Left cardiac atrium (tissue), 4 donors: ENCODE measurements at regions not wholly inside any gene's neighbourhood (a gene's known extent, or its start where the extent isn't known, plus 50 kb on each side); places are given as distances from the start of the nearest gene placed in this dataset.
"Not testable (repeated sequence)": the region's sequence is repeated elsewhere in the genome, so short reads cannot be mapped to it uniquely, and the experiment has no call there.

Experiments used
- ATAC-seq, 2 donors: fragments of 200-7000 bp; cut with Tn5 transposase; one replicate each; pipeline ENCODE4 v1.9.1; 2020; ENCODE audit warnings: mild to moderate bottlenecking in 2 of 2, moderate library complexity in 2 of 2
- DNase-seq: peaks from one replicate; pipeline ENCODE4 v3.0.0-alpha.2; 2020
- intact Hi-C, 2 donors: fragments of 100-400 bp; cut with DNase I; formaldehyde crosslinking; loops; one replicate each; pipeline versions ENCODE4 v1.14.1 to v1.15.1; 2022 to 2023
- donor health status: DM: no; HTN: yes; CAD: no.
- donor health status: DM: no; HTN: yes; CAD: no; lungs with severe emphysema.
- donor health status: DM: yes; HTN: yes; CAD: no.
- donor health status: Dilated cardiomyopathy.

- ATAC-seq (no peak), DNase-seq (no peak)
- intact Hi-C loops = loop anchor here in 1 of 2 donors (10.0 kb wide), 1 partner anchor 143 kb away; no protein-coding TSS in a partner anchor
Observed at GRCh38 chr16:29111421-29111820, 126.6 kb downstream of the LAT start.

DNA sequence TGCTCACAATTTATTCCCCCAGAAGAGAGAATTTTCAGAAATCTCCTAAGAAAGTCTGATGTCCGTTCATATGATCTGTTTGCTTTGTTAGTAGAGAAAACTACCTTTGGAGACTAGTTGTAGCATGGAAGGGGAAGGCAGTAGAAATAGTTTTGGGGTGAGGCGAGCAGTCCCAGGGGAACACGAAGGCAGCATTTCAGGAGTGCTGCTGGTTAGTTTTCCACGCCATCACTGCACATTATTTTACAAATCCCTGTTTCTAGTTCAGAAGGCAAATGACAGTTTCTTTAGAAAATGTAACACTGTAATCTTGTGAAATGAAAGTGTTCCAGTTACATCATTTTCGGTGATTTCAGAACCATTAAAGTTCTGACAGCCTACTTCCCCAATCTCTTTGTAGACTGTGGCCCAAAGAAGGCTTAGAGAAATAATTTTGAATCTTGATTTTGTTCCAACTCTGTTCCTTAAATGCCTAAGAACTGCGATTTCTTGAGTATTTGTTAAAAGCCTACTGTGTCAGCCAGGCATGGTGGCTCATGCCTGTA, 123.8 kb downstream of the LAT start:
- not testable (repeated sequence) for DNase-seq
- peak; percentile 20 to 65 for ATAC-seq

GRCh38 chr16:29107299-29107698, 122.4 kb downstream of the LAT start:
- DNase-seq = no peak
- peak in 1 of 2 donors; percentile 30 for ATAC-seq

More for the DNA sequence above, 123.8 kb downstream of the LAT start:
- intact Hi-C loops = not testable (repeated sequence)

GRCh38 chr16:29106259-29106908, 121.5 kb downstream of the LAT start:
- ATAC-seq, intact Hi-C loops, DNase-seq: not testable (repeated sequence)

More at GRCh38 chr16:29107299-29107698, 122.4 kb downstream of the LAT start:
- intact Hi-C loops = no loop called here

- DNase-seq, ATAC-seq, intact Hi-C loops: not testable (repeated sequence)
Observed at GRCh38 chr16:29104600-29104999, 119.7 kb downstream of the LAT start.

- ATAC-seq, intact Hi-C loops, DNase-seq: not testable (repeated sequence)
Observed at GRCh38 chr16:29097965-29098364, 113.1 kb downstream of the LAT start.

DNA sequence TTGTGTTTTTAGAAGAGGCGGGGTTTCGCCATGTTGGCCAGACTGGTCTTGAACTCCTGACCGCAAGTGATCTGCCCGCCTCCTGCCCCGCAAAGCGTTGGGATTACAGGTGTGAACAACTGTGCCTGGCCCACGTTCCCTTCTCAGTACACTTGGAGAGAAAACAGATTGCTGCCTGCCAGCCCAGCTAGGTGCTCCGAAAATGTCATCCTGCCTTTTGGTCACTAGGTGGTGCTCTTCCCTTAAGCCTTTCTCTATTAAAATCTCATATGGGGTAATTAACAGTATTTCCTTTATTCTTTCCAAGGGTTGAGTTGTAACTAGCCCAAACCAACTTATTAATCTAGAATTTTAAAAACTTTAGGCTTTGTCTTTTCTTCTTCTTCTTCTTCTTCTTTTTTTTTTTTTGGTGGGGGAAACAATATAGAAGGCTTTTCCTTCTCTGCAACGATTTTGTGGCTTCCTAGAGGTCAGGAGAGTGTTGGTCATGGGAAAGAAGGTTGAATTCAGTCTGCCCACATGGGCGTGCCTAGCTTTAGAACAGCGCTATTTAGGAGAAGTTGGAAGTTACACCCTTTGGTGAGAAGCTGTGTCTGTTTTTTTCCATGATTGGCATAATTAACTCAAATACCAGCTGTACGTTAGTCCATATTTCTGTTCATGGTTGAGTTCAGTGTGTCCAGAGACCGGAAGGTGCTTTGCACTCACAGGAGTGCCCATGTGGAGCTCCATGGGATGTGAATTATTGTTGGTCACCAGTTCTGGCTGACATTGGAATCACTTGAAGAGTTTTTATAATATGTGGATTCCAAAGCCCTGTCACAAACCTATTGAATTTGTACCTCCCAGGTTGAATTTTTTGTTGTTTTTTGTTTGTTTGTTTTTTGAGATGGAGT, 110.1 kb downstream of the LAT start:
- ATAC-seq = peak; percentile 85 to 88
- intact Hi-C loops, DNase-seq: not testable (repeated sequence)

- DNase-seq, ATAC-seq, intact Hi-C loops: not testable (repeated sequence)
Observed at GRCh38 chr16:29094325-29094724, 109.5 kb downstream of the LAT start.

DNA sequence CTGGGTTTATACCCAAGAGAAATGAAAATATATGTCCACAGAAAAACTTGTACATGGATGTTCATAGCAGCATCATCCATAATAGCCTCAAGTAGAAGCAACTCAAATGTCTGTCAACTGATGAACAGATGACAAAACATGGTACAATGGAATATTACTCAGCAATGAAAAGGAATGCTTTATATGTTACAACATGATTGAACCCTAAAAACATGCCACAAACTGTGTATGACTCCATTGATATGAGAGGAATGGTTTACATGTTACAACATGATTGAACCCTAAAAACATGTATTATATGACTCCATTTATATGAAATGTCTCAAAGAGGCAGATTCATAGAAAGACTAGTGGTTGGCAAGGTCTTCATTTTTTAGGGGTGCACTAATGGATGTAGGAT, 104.8 kb downstream of the LAT start:
- intact Hi-C loops, DNase-seq, ATAC-seq: not testable (repeated sequence)

- DNase-seq, ATAC-seq, intact Hi-C loops: not testable (repeated sequence)
Observed at GRCh38 chr16:29087673-29088072, 102.8 kb downstream of the LAT start.

- DNase-seq (peak; percentile 35), ATAC-seq (peak; percentile 83 to 86)
- intact Hi-C loops = not testable (repeated sequence)
Observed at GRCh38 chr16:29081829-29082639, 97.2 kb downstream of the LAT start.

DNA sequence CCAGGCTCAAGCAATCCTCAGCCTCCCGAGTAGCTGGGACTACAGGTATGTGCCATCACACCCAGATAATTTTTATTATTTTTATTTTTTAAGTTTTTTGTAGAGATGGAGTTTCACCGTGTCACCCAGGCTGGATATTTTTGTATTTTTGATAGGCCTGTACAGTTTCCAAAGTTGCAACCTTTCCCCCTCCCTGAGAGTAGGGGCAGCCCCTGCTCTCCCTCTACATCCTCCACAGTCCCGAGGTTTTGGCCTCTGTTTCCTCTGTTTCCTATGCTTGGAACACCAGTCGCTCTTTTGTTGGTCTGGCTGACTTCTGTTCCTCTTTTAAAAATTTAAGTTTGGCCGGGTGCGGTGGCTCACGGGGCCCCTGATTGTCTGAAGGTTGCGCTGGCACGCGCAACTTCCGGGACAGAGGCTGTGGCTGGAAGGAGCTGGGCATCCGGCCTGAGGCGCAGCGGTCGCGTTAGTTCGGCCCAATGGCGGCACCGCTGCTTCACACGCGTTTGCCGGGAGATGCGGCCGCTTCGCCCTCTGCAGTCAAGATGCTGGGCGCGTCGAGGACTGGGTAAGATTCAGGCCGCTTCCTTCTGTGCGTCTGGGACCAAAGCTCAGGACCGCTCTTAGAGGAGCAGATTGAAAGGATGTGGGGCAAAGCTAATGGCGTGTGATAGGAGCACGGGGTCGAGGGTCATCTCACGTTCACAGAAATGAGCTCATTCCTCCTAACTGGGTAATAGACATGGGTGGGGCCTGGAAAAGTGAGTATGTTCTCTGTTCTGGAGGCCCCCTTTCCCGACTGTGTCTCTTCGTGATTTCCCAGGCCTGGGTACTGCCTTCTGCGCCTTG, 89.9 kb downstream of the LAT start:
- ATAC-seq (peak; percentile 97 to 98), DNase-seq (peak; percentile 53)
- intact Hi-C loops = not testable (repeated sequence)

GRCh38 chr16:29062235-29062634, 77.4 kb downstream of the LAT start:
- DNase-seq, intact Hi-C loops, ATAC-seq: not testable (repeated sequence)

DNA sequence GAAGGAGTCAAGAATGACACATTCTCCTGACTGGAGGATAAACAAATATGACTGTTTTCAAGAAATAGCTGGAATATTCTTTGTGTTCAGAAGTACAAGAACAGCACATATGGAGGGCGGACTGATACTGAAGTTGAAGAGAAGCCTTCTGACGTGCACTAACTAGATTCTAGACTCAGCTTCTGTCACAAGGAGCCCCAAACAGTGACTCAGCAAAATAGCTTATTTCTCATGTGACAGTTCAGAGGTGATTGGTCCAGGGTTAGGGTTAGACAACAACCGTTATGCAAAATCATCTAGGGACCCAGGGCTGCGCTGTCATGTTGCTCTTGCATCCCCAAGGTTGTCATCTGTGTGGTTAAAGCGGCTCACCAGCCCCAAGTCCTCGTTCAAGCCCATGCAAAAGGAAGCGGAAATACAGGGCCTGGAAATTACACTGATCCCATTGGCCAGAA, 76.6 kb downstream of the LAT start:
- intact Hi-C loops, ATAC-seq, DNase-seq: not testable (repeated sequence)

GRCh38 chr16:29060022-29060810, 75.4 kb downstream of the LAT start:
- intact Hi-C loops, DNase-seq, ATAC-seq: not testable (repeated sequence)

GRCh38 chr16:29059575-29059974, 74.7 kb downstream of the LAT start:
- DNase-seq, intact Hi-C loops, ATAC-seq: not testable (repeated sequence)
